OCI-LY1 (cell line): ENCODE measurements at regions not wholly inside any gene's neighbourhood (a gene's known extent, or its start where the extent isn't known, plus 50 kb on each side); places are given as distances from the start of the nearest gene placed in this dataset.

Source experiments
- EZH2 ChIP-seq: fragments of 200-600 bp; sonication (generic), shearing (Covaris generic); IDR thresholded peaks from 2 replicates; pipeline ENCODE4 v1.8.0; 2017; ENCODE audit warnings: borderline replicate concordance, mixed run types, mild to moderate bottlenecking, antibody characterized with exemption, low read length, moderate library complexity, mixed read lengths
- TF ChIP-seq, protein P1 (sequence below): fragments of 200-600 bp; sonication (generic), shearing (Covaris generic); IDR thresholded peaks from 2 replicates; pipeline ENCODE4 v1.5.1; 2017; ENCODE audit warnings: mild to moderate bottlenecking, antibody characterized with exemption, low read length, moderate library complexity, mixed read lengths

DNA sequence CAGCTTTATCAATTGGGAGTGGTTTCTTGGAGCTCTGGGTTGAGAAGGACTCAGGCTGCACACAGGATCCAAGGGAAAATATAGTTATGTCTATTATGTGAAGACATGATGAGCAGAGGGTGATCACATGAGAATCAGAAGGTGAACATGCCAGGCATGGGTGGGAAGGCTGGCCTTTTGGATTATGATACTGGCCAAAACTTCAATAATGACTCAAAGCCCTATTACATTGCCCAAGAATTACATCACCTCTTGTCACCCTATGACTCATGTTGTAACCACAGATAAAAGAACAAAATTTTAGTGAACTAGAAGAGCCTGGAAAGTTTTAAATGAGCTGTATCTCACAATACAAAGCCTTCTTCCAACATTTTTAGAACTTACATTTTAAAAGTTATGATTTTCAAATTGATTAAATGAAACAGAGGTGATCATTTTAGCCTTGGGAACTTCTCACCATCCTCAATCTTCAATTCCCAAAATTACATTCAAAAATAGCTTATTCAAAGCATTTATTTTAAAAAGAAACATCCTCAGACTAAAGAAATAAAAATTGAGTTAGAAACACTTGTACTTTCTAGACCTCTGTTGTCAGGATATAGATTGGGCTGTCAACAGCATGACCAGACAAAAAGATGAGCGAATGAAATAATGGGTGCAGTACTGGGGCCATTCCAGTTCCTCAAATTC lies 428.3 kb downstream of the MBD2 start:
- TF ChIP-seq, protein P1, sequence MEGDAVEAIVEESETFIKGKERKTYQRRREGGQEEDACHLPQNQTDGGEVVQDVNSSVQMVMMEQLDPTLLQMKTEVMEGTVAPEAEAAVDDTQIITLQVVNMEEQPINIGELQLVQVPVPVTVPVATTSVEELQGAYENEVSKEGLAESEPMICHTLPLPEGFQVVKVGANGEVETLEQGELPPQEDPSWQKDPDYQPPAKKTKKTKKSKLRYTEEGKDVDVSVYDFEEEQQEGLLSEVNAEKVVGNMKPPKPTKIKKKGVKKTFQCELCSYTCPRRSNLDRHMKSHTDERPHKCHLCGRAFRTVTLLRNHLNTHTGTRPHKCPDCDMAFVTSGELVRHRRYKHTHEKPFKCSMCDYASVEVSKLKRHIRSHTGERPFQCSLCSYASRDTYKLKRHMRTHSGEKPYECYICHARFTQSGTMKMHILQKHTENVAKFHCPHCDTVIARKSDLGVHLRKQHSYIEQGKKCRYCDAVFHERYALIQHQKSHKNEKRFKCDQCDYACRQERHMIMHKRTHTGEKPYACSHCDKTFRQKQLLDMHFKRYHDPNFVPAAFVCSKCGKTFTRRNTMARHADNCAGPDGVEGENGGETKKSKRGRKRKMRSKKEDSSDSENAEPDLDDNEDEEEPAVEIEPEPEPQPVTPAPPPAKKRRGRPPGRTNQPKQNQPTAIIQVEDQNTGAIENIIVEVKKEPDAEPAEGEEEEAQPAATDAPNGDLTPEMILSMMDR, result no peak
- TF ChIP-seq EZH2, result no peak
